HL-60 (cell line): ENCODE measurements at regions not wholly inside any gene's neighbourhood (a gene's known extent, or its start where the extent isn't known, plus 50 kb on each side); places are given as distances from the start of the nearest gene placed in this dataset.

Experiments
- DNase-seq, 2 experiments: peaks; one replicate each; pipeline ENCODE4 v3.0.0-alpha.2; 2010 to 2020; ENCODE audit warnings: low read depth in 1 of 2, low spot score in 1 of 2
- H3K27ac ChIP-seq: fragments of 250-450 bp; sonication (Bioruptor Pico); replicated peaks from 2 replicates; pipeline ENCODE4 v1.5.1; 2020; ENCODE audit warnings: mild to moderate bottlenecking, moderate library complexity
- H3K27me3 ChIP-seq: fragments of 250-450 bp; sonication (Bioruptor Pico); 2 replicates; pipeline ENCODE4 v1.5.1; 2021; ENCODE audit warnings: mild to moderate bottlenecking, moderate library complexity; ENCODE audit not compliant: insufficient read depth, poor library complexity, severe bottlenecking
- H3K4me3 ChIP-seq: replicated peaks from 2 replicates; pipeline ENCODE4 v1.5.1; 2011; ENCODE audit warnings: mild to moderate bottlenecking, control low read depth, low read length; ENCODE audit not compliant: insufficient read depth
- GABPA ChIP-seq: IDR thresholded peaks from 2 replicates; pipeline ENCODE4 v1.6.1; 2012; ENCODE audit warnings: low read depth
- POLR2AphosphoS5 ChIP-seq: IDR thresholded peaks from 2 replicates; pipeline ENCODE4 v1.6.1; 2012; ENCODE audit warnings: low read depth
- REST ChIP-seq: IDR thresholded peaks from 2 replicates; pipeline ENCODE4 v1.6.1; 2012; ENCODE audit warnings: low read depth; ENCODE audit not compliant: insufficient replicate concordance
- SPI1 ChIP-seq: IDR thresholded peaks from 2 replicates; pipeline ENCODE4 v1.6.1; 2012; ENCODE audit warnings: low read depth, mild to moderate bottlenecking, borderline replicate concordance
- TF ChIP-seq, protein P1 (sequence below): IDR thresholded peaks from one replicate; pipeline ENCODE4 v1.5.1; 2011; ENCODE audit warnings: low read length, control low read depth, inconsistent platforms; ENCODE audit not compliant: insufficient read depth

- TF ChIP-seq, protein P1, sequence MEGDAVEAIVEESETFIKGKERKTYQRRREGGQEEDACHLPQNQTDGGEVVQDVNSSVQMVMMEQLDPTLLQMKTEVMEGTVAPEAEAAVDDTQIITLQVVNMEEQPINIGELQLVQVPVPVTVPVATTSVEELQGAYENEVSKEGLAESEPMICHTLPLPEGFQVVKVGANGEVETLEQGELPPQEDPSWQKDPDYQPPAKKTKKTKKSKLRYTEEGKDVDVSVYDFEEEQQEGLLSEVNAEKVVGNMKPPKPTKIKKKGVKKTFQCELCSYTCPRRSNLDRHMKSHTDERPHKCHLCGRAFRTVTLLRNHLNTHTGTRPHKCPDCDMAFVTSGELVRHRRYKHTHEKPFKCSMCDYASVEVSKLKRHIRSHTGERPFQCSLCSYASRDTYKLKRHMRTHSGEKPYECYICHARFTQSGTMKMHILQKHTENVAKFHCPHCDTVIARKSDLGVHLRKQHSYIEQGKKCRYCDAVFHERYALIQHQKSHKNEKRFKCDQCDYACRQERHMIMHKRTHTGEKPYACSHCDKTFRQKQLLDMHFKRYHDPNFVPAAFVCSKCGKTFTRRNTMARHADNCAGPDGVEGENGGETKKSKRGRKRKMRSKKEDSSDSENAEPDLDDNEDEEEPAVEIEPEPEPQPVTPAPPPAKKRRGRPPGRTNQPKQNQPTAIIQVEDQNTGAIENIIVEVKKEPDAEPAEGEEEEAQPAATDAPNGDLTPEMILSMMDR, result no peak
- TF ChIP-seq POLR2AphosphoS5 (no peak), SPI1 (no peak), REST (no peak), GABPA (no peak)
- H3K4me3 ChIP-seq, result no peak overlapping the region
- no peak overlapping the region for H3K27ac ChIP-seq
- DNase-seq, result no peak
- H3K27me3 ChIP-seq, result no peaks in the 10 kb centered on the region
Measured at GRCh38 chr13:104365430-104365829, 1299.2 kb upstream of the SLC10A2 start.

- DNase-seq, result no peak
- H3K27ac ChIP-seq, result no peak overlapping the region
- no peak overlapping the region for H3K4me3 ChIP-seq
- TF ChIP-seq REST (no peak), GABPA (no peak), POLR2AphosphoS5 (no peak), SPI1 (no peak)
- TF ChIP-seq, protein P1, result no peak
- H3K27me3 ChIP-seq, result no peaks in the 10 kb centered on the region
Measured at GRCh38 chr13:104357672-104358354, 1291.6 kb upstream of the SLC10A2 start.

GRCh38 chr13:104357174-104357573 is 1291.0 kb upstream of the SLC10A2 start:
- no peak for TF ChIP-seq REST
- no peak for TF ChIP-seq POLR2AphosphoS5
- TF ChIP-seq SPI1, result no peak
- Histone ChIP-seq H3K4me3 (no peak overlapping the region), H3K27ac (no peak overlapping the region), H3K27me3 (no peaks in the 10 kb centered on the region)
- no peak for DNase-seq
